K562 (cell line): ENCODE measurements at regions not wholly inside any gene's neighbourhood (a gene's known extent, or its start where the extent isn't known, plus 50 kb on each side); places are given as distances from the start of the nearest gene placed in this dataset.

Experiments used
- BRD4 ChIP-seq: fragments of 200-600 bp; sonication (generic); IDR thresholded peaks from 2 replicates; pipeline ENCODE4 v1.6.1; 2017; ENCODE audit warnings: inconsistent platforms
- ETV5 ChIP-seq: sonication (generic); formaldehyde crosslinking; IDR thresholded peaks from 2 replicates; pipeline ENCODE4 v1.4.0; 2020; ENCODE audit warnings: low read depth, mild to moderate bottlenecking, missing genetic modification reagents
- FIP1L1 ChIP-seq: fragments of 200-400 bp; formaldehyde crosslinking; IDR thresholded peaks from 2 replicates; pipeline ENCODE4 v1.6.1; 2018; ENCODE audit warnings: mild to moderate bottlenecking, low read depth, low read length; ENCODE audit not compliant: poor library complexity, severe bottlenecking
- HDGF ChIP-seq: fragments of 450-650 bp; IDR thresholded peaks from 2 replicates; pipeline ENCODE4 v1.6.1; 2016
- MTA3 ChIP-seq: fragments of 450-650 bp; formaldehyde crosslinking; IDR thresholded peaks from 2 replicates; pipeline ENCODE4 v1.6.1; 2017; ENCODE audit warnings: mild to moderate bottlenecking, borderline replicate concordance
- MYNN ChIP-seq, 2 experiments: sonication (generic); formaldehyde crosslinking in 1 of 2; IDR thresholded peaks; 2 replicates each; pipeline versions ENCODE4 v1.5.0 to v1.6.1; 2016 to 2020; ENCODE audit warnings: antibody characterized with exemption in 1 of 2, missing genetic modification reagents in 1 of 2
- SP1 ChIP-seq: sonication (generic); formaldehyde crosslinking; IDR thresholded peaks from 2 replicates; pipeline ENCODE4 v1.8.1; 2022; ENCODE audit warnings: mild to moderate bottlenecking, missing genetic modification reagents
- STAG1 ChIP-seq: sonication (generic); formaldehyde crosslinking; IDR thresholded peaks from 2 replicates; pipeline ENCODE4 v1.5.0; 2020; ENCODE audit warnings: missing genetic modification reagents, borderline replicate concordance
- TARDBP ChIP-seq: fragments of 450-650 bp; IDR thresholded peaks from 2 replicates; pipeline ENCODE4 v1.6.1; 2016
- TF ChIP-seq, protein P1 (sequence below): sonication (generic); formaldehyde crosslinking; IDR thresholded peaks from 2 replicates; pipeline ENCODE4 v1.8.1; 2023; ENCODE audit warnings: mild to moderate bottlenecking, missing genetic modification reagents
- TF ChIP-seq, protein P2 (sequence below), 3 experiments: IDR thresholded peaks in 2 of 3; conservative IDR thresholded peaks in 1 of 3; 2 replicates each; pipeline ENCODE4 v1.5.1; 2011 to 2012; ENCODE audit warnings: low read length in 3 of 3, mild to moderate bottlenecking in 3 of 3, control low read depth in 2 of 3, improper control_type of control experiment in 1 of 3, inconsistent platforms in 1 of 3, low read depth in 1 of 3, mixed read lengths in 1 of 3, moderate library complexity in 1 of 3; ENCODE audit not compliant: insufficient read depth in 2 of 3

DNA sequence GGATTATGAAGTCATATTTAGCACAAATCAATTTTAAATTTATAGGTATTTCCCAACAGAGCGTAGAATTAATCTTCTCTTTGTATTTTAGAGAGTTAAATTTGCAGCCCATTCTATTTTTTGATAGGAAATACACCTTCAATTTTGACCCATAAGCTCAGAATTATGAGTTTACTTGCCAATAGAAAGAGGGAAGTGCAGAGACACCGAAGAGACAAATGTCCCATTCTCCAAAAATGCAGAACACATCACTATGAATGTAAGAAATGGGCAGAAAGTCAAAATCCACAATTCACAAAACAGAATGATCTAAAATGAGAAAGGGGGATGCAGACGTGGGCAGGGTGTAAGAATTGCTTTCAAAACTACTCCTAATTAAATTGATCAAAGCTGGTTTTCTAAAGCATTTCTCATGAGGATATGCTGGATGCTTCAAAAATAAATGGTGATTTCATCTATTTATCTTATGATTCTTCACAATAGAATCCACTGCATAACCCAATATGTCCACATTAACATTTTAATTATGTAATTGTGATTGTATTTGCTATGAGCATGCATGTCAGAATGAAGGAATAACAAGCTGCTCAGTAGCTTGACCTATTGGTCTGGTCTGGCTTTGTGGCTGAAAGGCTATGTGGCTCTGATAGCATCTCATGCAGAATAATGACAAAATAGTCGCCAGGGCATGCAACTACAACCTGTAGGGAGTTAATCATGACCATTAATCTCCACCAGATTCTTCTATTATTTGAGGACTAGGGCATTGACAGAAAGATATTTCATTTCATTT lies 550.1 kb upstream of the CDH18 start:
- TF ChIP-seq HDGF: no peak
- TF ChIP-seq, protein P1, sequence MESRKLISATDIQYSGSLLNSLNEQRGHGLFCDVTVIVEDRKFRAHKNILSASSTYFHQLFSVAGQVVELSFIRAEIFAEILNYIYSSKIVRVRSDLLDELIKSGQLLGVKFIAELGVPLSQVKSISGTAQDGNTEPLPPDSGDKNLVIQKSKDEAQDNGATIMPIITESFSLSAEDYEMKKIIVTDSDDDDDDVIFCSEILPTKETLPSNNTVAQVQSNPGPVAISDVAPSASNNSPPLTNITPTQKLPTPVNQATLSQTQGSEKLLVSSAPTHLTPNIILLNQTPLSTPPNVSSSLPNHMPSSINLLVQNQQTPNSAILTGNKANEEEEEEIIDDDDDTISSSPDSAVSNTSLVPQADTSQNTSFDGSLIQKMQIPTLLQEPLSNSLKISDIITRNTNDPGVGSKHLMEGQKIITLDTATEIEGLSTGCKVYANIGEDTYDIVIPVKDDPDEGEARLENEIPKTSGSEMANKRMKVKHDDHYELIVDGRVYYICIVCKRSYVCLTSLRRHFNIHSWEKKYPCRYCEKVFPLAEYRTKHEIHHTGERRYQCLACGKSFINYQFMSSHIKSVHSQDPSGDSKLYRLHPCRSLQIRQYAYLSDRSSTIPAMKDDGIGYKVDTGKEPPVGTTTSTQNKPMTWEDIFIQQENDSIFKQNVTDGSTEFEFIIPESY (CRISPR knock-in tag): no peak
- no peak for TF ChIP-seq FIP1L1
- no peak for TF ChIP-seq SP1 (CRISPR knock-in tag)
- no peak for TF ChIP-seq TARDBP
- no peak for TF ChIP-seq MTA3
- TF ChIP-seq BRD4: no peak
- TF ChIP-seq STAG1 (CRISPR knock-in tag): no peak
- TF ChIP-seq, protein P2, sequence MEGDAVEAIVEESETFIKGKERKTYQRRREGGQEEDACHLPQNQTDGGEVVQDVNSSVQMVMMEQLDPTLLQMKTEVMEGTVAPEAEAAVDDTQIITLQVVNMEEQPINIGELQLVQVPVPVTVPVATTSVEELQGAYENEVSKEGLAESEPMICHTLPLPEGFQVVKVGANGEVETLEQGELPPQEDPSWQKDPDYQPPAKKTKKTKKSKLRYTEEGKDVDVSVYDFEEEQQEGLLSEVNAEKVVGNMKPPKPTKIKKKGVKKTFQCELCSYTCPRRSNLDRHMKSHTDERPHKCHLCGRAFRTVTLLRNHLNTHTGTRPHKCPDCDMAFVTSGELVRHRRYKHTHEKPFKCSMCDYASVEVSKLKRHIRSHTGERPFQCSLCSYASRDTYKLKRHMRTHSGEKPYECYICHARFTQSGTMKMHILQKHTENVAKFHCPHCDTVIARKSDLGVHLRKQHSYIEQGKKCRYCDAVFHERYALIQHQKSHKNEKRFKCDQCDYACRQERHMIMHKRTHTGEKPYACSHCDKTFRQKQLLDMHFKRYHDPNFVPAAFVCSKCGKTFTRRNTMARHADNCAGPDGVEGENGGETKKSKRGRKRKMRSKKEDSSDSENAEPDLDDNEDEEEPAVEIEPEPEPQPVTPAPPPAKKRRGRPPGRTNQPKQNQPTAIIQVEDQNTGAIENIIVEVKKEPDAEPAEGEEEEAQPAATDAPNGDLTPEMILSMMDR (IDR thresholded peaks at IDR 0.05 in 2 of 3, conservative IDR thresholded peaks at IDR 0.05 in 1 of 3; ENCODE audit: insufficient read depth in 2 of 3, low read depth in 1 of 3, low read length in 3 of 3): no peak
- no peak for TF ChIP-seq MYNN (IDR thresholded peaks at IDR 0.05)
- no peak for TF ChIP-seq MYNN (CRISPR knock-in tag; IDR thresholded peaks at IDR 0.05)
- no peak for TF ChIP-seq ETV5 (CRISPR knock-in tag)
